Fibroblast of skin of left quadriceps (primary cell): ENCODE measurements at regions not wholly inside any gene's neighbourhood (a gene's known extent, or its start where the extent isn't known, plus 50 kb on each side); places are given as distances from the start of the nearest gene placed in this dataset.
"Not testable (repeated sequence)": the region's sequence is repeated elsewhere in the genome, so short reads cannot be mapped to it uniquely, and the experiment has no call there.

Experiments
- DNase-seq, 2 experiments: peaks; one replicate each; pipeline ENCODE4 v3.0.0-alpha.2; 2013; ENCODE audit warnings: low read depth in 2 of 2

DNA sequence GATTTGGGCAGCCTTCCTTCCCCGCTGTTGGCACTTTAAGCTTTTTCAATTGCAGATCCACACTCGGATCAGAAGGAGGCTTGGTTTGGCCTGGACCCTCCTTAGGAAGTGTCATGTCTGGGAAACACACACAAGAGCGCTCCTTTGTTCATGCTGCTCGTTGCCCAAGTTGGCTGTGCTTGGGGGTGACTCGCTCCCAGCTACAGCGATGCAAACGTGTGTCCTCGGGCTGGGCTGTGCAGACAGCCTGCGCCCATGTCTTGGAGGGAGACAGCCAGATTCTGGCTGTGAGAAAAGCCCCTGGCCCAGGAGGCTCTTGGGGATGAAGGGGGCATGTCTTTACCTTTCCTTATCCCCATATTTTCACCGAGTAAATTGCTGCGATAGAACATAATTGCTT is 665.6 kb upstream of the EEF2KMT start:
- no peak for DNase-seq

DNA sequence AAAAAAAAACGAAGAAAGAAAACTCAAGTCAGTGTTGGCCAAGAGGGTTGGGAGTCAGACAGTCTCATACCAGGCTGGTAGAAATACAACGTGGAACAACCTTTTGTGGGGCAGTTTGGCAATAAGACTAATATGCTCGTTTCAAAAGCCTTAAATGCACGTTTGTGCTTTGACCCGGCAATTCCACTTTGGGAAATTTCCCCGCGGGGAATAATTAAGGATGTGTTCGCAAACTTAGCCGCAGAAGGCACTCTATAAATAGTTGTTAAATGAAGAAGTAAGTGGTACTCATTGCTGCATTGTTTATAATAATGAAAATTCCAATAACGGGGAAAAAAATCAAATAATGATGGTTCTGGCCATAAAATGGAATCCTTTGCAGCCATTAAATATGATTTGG is 664.8 kb upstream of the EEF2KMT start:
- no peak for DNase-seq

DNA sequence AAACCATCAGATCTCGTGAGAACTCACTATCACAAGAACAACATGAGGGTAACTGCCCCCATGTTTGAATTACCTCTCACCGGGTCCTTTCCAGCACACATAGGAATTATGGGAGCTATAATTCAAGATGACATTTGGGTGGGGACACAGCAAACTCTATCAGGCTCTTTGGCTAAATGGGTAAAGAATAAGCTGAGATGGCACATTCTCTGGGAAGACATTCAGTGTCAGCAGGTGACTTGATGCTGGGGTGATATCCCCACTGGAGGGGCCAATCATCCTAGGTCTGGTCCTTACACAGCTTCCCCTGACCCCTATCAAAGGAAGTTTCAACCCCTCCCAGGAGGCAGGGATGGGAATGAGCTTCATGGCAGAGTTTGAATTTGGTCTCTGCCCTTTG is 664.0 kb upstream of the EEF2KMT start:
- DNase-seq, result no peak

DNA sequence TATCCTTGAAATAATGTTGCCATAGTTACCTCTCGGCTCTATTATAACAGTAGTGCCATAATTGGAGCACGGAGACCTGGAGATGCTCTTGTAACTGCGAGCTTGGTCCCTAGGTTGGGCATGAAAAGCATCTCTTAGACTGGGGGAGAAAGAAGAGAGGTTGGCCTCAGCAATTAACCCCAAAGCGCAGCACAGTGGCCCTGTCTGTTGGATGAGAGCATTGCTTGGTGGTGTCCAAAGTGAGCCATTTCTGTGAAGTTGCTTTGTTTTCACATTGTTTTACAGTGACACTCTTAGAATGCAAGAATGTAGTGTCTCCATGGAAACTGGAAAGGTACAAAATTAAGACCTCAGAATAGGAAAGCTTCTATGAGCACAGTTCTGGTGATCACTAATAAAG is 660.7 kb upstream of the EEF2KMT start:
- DNase-seq, result no peak

DNA sequence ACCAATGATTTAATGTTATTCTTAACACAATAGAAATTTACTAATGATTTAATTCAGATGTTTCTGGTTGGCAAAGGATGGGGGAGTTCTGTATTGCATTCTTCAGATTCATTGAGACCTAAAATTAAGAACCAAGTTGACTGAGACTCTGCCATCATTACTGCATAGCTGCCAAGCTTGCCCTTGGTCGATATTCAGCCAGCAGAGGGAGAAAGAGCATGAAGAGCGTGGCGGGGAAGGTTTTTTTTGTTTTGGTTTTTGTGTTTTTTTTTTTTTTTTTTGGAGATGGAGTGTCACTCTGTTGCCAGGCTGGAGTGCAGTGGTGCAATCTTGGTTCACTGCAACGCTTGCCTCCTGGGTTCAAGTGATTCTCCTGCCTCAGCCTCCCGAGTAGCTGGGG is 659.4 kb upstream of the EEF2KMT start:
- no peak for DNase-seq

DNA sequence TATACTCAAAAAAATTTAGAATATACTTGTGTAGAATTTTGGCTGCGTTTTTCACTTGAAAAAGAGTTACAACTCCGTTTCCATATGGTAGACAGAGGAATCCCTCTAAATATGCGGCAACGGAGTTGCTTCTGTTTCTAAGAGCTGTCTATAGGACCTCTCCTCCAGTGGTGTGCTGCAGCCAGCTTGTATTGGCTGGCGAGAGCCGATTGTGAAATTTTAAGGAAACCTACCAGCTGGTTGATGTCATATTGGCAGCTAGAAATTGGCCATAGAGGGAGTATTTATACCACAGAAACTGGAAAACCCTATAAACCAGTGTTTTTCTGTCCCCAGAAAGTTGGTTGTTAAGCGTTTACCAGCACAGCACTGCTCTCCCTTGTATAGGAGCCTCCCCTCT is 655.8 kb upstream of the EEF2KMT start:
- no peak for DNase-seq

DNA sequence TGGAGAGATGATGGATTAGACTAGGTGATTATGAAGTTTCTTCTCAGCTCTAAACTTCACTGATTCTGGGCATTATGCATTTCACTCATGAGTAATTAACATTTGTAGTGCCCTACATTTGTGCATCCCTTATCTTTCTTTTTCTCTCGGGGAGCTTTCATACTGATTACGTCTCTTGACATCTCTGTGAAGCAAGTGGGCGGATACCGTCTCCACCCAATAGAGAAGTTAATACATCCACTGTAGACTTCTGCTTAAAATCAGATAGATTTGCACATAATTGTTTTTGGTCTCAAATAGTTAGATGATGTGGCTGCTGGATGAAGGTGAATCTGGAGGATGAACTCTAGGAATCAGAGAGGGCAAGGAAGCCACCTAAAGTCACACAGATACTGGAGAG is 653.6 kb upstream of the EEF2KMT start:
- DNase-seq, result no peak

DNA sequence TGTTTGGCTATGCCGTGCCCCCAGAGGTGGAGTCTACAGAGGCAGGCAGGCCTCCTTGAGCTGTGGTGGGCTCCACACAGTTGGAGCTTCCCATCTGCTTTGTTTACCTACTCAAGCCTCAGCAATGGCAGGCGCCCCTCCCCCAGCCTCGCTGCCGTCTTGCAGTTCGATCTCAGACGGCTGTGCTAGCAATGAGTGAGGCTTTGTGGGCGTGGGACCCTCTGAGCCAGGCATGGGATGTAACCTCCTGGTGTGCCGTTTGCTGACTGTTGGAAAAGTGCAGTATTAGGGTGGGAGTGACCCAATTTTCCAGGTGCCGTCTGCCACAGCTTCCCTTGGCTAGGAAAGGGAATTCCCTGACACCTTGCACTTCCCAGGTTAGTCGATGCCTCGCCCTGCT is 652.8 kb upstream of the EEF2KMT start:
- DNase-seq, result not testable (repeated sequence)

DNA sequence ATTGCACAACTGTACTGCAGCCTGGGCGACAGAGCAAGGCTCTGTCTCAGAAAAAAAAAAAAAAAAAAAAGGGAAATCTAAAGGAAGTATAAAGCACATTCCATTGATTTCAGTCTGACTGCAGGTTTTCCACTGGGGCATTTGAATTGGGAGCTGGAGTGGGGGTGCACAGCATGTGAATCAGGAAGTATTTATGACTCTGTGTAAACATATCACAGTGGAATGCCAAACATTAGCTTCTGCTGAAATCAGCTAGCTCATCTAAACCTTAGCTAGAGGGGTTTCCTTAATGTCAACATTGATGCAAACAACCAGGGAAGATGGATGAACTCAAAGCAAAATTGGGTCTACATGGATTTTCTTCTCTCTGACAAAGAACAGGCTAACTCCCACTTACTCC is 641.0 kb upstream of the EEF2KMT start:
- DNase-seq, result no peak

DNA sequence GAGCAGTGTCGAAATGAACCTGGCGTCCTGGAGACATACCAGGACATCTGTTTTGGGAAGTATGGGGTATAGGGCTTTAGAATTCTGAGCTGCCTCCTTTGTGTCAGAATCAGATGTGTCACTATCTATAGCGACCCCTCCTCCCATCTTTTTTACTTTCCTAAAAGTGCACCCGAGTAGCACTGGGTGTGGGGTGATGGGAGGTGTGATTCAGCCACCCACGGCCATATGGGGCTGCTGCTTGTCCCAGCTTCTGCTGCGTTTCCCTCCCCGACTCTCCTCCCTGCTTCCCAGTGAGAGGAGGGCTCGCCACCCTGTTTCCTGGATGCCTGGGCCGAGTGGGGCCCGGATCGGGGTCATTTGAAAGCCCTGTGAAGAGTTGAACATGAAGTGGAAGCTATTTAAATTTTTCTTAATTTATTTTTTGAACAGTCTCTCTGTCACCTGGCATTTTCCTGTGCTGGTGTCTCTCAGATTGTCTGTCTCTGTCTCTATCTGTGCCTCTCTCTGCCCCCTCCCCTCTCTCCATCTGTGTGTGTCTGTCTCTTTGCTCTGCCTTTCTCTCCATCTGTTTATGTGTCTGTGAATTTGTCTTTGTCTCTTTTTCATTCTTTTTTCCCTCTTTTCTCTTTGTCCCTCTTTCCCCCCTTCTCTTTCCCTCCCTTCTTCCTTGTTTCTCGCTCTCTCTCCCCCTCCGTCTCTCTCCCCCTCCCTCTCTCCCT is 638.8 kb upstream of the EEF2KMT start:
- DNase-seq, result no peak

DNA sequence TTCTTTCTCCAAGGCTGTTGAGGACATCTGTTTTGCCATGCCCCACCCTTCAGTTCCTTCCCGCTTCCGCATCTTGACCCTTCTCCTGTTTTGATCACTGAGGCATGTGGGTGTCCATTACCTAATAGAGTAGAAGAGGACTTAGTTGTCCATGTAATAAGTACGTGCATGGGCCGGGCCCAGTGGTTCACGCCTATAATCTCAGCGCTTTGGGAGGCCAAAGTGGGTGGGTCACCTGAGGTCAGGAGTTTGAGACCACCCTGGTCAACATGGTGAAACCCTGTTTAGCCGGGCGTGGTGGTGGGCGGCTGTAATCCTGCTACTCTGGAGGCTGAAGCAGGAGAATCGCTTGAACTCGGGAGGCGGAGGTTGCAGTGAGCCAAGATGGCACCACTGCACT is 637.8 kb upstream of the EEF2KMT start:
- DNase-seq, result no peak

DNA sequence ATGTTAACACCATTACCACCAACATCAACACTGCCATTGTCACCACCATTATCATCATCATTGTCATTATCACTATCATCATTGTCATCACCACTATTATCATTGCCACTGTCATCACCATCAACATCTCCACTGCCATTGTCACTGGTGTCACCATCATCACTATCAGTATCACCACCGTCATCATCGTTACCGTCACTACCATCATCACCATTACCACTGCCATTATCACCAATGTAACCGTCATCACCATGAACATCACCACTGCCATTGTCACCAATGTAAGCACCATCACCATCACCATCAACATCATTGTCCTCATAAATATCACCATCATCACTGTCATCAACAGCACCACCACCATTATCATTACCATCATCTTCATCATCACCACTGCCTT is 633.2 kb upstream of the EEF2KMT start:
- DNase-seq, result no peak

DNA sequence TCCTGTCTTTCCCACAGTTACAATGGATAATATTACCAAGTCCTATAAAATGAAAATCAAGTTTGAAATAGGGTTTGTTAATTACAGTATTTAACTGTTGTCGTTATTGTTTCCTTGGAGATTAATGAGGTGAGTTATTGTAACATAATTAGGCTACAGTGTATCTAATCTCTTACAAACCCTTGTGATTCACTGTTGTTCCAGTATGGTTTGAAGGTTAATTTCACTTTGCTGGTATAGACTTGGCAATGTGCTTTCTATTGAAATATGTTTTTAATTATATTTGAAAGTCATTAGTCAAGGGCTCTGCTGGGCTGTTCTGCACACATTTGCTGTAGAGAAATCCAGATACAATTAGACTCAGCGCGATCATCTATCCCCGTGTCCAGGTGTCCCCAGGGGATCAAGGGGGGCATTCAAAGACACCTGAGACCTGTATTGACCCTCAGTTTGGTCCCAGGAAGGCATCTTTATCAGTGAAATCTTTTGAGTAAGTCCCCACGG is 624.6 kb upstream of the EEF2KMT start:
- no peak for DNase-seq

DNA sequence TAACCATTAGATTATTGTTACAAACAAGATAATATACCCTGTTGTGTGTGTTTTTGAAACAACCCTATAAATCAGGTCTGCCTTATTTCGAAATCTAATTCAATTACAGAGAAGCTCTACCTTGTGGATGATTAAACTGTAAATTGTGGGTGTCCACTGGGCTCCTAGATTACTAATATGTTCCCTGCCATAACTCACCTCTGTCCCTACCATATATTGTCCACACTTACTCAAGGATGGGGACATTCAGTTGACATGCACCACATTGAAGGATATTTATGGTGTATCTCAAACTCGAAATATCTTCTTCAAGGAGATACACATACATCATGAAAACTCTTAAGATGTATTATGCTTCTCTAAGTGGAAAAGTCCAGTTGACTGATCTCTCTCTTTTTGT is 617.6 kb upstream of the EEF2KMT start:
- DNase-seq, result no peak

DNA sequence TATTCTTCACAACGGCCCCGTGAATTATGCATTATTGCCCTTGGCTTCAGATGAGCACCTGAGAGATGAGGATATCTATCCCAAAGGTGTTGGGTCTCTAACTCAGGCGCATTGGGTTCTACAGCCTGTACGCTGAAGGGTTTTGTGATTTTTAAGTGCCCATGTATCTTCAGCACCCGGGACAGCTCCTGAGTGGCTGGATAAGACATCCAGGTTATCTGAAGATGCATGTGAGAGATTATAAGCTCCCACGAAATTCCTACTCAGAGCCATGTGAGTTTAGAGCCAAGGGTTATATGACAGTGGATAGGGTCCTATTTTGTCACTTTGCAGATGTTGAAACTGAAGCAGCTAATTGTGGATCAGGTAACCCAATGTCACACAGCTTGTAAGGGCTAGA is 612.3 kb upstream of the EEF2KMT start:
- no peak for DNase-seq

DNA sequence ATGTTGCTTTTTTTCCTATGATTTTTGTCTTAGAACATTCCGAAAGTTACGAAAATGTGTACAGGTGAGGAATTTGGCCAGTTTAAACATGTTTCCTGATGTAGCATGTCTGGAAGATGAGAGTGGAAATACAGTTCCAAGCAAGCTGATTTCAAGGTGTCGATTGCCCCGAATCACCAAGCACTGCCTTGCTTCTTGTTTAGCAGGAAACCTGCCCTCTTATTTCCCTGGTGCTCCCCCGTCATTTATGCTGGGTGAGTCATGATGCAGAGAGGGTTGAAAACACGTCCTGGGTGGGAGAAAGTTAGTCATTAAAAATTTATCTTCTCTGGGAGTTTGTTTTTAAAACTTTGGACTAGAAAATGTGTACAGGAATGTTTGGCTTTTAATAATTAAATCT is 608.6 kb upstream of the EEF2KMT start:
- no peak for DNase-seq

DNA sequence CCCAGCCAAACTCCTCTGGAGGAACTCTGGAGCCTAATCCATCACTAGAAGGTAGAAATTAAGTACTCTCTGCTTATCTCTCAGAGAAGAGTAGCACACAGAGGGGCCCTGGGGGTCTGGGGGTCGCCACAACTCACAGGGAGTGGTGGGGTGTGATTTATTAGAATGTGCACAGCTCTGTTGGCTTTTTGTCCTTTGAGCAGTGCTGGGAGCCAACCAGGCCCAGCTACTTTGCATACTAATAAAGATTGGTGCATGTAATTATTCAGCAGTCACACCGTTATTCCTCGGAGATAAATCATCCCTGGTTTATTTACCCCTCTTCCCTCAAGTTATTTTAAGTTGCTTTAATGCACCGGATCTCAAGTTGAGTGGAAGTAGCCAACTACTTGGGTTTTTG is 606.7 kb upstream of the EEF2KMT start:
- no peak for DNase-seq

DNA sequence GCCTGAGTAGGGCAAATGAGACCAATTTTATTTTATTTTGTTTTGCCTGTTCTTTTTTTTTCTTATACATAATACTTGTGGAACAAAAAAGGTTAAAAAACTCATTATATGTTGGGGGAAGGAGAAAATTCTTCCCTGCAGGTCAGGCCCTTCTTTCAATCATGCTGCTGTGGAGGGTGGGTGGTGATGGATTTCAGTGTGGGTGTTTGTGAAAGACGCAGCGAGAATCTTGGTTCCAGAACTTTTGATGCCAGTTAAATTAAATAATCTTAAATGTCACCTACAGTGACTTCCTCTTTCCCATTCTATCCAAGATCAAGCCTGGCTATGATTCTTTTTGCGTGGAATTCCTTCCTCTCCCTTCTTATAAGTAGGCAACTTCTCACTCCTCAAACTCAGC is 595.8 kb upstream of the EEF2KMT start:
- no peak for DNase-seq

DNA sequence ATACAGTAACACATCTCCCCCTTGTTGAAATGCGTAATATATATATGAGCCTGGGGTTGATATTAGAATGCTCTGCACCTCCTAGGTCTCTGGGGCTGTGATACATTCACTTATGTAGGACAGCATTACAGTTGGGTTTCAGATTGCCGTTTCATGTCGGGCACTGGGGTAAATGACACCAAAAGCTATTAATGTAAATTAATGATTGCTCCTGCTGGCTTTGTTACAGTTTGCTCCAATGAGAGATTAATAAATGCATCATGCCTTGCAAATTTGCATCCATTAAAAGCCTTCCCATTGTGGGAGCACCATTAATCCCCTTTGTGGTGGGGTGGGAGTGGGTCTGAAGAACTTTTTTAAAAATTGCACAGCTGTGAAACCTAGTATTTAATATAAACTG is 584.4 kb upstream of the EEF2KMT start:
- DNase-seq, result no peak

DNA sequence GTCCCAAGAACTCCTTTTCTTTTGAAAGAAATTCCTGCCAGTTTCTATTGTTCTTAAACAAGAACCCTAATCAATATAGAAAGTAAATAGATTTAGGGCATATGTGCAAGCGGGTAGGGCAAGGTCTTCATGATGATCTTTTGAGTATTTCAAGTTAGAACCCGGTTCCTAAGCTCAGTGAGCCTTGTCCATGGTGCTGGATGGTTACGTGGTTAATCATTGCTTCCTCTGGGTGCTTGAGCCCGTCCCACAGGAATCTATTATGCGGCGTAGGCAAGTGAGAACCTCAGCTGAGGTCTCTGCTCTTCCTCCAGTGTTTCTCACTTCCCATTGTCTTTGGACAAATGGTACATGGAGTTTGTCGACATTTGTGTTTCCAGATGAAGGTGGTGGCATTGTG is 580.8 kb upstream of the EEF2KMT start:
- no peak for DNase-seq

DNA sequence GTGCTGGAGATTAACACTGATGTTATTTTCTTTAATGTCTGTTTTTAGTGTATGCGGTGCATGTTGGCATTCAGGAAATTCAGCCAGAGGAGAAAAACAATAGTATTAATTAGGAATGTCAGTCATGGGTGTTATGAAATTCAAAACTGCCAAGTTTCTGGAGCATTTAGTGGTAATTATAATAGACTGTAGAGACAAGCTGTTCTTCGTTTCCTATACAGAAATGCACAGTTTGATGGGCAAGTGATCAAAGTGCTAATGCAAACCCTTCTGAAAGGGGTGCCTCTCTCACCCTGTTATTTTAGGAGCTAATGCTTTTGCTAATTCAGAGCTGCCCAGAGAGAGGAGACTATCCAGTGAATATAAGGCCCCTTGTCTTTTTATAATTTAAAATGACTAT is 573.8 kb upstream of the EEF2KMT start:
- DNase-seq, result no peak

DNA sequence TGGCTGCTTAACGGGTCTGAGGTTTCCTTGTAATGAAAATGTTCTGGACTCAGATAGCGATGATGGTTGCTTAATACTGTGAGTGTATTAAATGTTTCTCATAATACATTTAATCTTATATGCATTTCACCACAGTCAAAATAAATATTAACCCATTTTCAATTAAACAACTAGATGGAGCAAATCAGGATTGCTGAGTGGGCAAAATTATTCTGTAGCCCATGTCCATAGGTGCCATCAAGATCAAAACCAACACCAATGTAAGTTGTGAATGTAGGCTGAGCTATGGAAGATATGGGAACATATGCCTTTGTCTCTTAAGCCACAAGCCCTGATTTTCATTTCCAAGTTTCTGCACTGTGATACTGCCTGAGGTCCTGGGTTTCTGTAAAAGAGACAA is 572.6 kb upstream of the EEF2KMT start:
- DNase-seq, result no peak

DNA sequence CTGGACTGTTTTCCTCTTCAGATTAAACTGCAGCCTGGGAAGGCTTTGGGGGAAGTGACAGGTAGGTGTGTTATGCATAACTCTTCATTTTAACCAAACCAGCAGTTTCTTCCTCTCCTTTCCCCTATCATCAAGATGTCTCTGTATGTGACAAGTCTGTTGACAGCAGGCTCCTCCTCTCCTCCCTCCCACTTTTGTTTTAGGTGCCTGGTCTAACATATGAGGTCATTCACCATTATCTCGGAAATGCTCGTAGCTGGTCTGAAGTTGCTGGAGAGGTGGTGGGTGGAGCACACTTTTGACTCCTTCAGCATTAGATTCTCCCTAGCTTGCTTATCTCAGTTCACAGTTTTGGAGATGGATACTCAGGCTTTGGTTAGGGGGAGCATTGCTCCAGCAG is 571.0 kb upstream of the EEF2KMT start:
- DNase-seq, result no peak

DNA sequence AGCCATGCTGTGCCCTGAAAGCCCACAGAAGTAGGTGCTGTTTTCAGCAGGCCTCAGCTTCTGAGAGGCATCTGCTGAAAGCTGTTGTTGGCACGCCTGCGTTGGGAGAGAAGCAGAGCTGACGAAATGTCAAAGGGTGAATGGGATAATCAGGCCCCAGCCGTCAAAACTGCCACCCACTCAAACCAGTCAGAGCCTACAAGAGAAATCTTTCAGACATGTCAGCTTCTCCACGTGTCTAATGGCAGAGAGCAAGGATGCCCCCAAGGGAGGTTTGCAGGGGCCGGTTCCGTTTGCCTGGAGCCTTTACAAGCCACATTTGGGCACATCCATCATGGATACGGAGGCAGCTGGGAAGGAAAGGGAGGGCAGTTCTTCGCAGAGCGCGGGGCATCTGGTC is 568.2 kb upstream of the EEF2KMT start:
- DNase-seq, result no peak
